H1 (cell line): ENCODE measurements at regions not wholly inside any gene's neighbourhood (a gene's known extent, or its start where the extent isn't known, plus 50 kb on each side); places are given as distances from the start of the nearest gene placed in this dataset.

Experiments
- TF ChIP-seq, protein P1 (sequence below): fragments of 300-600 bp; sonication (generic); IDR thresholded peaks from 2 replicates; pipeline ENCODE4 v1.7.1; 2012; ENCODE audit warnings: low read length, moderate library complexity, mild to moderate bottlenecking, inconsistent platforms; ENCODE audit not compliant: insufficient replicate concordance

DNA sequence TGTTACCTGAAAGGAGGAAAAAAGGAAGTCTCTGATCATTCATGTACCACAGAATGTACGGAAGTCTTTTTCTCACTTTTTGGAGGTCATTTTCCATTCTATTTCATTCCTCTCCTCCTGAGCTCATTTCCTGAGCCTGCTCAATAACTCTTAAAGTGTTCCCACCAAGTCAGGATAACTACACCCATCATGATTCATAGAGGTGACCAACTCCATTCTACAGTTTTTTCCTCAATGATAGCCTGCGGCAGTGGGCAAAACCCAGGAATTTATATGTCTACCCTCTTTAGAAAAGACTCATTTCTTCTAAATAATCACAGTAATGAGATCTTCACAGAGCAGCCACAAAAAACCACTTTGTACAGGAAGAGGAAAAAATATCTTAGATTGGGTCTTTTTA lies 372.5 kb downstream of the RBM43 start (continued):
- TF ChIP-seq, protein P1, sequence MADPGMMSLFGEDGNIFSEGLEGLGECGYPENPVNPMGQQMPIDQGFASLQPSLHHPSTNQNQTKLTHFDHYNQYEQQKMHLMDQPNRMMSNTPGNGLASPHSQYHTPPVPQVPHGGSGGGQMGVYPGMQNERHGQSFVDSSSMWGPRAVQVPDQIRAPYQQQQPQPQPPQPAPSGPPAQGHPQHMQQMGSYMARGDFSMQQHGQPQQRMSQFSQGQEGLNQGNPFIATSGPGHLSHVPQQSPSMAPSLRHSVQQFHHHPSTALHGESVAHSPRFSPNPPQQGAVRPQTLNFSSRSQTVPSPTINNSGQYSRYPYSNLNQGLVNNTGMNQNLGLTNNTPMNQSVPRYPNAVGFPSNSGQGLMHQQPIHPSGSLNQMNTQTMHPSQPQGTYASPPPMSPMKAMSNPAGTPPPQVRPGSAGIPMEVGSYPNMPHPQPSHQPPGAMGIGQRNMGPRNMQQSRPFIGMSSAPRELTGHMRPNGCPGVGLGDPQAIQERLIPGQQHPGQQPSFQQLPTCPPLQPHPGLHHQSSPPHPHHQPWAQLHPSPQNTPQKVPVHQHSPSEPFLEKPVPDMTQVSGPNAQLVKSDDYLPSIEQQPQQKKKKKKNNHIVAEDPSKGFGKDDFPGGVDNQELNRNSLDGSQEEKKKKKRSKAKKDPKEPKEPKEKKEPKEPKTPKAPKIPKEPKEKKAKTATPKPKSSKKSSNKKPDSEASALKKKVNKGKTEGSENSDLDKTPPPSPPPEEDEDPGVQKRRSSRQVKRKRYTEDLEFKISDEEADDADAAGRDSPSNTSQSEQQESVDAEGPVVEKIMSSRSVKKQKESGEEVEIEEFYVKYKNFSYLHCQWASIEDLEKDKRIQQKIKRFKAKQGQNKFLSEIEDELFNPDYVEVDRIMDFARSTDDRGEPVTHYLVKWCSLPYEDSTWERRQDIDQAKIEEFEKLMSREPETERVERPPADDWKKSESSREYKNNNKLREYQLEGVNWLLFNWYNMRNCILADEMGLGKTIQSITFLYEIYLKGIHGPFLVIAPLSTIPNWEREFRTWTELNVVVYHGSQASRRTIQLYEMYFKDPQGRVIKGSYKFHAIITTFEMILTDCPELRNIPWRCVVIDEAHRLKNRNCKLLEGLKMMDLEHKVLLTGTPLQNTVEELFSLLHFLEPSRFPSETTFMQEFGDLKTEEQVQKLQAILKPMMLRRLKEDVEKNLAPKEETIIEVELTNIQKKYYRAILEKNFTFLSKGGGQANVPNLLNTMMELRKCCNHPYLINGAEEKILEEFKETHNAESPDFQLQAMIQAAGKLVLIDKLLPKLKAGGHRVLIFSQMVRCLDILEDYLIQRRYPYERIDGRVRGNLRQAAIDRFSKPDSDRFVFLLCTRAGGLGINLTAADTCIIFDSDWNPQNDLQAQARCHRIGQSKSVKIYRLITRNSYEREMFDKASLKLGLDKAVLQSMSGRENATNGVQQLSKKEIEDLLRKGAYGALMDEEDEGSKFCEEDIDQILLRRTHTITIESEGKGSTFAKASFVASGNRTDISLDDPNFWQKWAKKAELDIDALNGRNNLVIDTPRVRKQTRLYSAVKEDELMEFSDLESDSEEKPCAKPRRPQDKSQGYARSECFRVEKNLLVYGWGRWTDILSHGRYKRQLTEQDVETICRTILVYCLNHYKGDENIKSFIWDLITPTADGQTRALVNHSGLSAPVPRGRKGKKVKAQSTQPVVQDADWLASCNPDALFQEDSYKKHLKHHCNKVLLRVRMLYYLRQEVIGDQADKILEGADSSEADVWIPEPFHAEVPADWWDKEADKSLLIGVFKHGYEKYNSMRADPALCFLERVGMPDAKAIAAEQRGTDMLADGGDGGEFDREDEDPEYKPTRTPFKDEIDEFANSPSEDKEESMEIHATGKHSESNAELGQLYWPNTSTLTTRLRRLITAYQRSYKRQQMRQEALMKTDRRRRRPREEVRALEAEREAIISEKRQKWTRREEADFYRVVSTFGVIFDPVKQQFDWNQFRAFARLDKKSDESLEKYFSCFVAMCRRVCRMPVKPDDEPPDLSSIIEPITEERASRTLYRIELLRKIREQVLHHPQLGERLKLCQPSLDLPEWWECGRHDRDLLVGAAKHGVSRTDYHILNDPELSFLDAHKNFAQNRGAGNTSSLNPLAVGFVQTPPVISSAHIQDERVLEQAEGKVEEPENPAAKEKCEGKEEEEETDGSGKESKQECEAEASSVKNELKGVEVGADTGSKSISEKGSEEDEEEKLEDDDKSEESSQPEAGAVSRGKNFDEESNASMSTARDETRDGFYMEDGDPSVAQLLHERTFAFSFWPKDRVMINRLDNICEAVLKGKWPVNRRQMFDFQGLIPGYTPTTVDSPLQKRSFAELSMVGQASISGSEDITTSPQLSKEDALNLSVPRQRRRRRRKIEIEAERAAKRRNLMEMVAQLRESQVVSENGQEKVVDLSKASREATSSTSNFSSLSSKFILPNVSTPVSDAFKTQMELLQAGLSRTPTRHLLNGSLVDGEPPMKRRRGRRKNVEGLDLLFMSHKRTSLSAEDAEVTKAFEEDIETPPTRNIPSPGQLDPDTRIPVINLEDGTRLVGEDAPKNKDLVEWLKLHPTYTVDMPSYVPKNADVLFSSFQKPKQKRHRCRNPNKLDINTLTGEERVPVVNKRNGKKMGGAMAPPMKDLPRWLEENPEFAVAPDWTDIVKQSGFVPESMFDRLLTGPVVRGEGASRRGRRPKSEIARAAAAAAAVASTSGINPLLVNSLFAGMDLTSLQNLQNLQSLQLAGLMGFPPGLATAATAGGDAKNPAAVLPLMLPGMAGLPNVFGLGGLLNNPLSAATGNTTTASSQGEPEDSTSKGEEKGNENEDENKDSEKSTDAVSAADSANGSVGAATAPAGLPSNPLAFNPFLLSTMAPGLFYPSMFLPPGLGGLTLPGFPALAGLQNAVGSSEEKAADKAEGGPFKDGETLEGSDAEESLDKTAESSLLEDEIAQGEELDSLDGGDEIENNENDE = no peak
